ENCODE measurements at regions not wholly inside any gene's neighbourhood (a gene's known extent, or its start where the extent isn't known, plus 50 kb on each side); places are given as distances from the start of the nearest gene placed in this dataset.

DNA sequence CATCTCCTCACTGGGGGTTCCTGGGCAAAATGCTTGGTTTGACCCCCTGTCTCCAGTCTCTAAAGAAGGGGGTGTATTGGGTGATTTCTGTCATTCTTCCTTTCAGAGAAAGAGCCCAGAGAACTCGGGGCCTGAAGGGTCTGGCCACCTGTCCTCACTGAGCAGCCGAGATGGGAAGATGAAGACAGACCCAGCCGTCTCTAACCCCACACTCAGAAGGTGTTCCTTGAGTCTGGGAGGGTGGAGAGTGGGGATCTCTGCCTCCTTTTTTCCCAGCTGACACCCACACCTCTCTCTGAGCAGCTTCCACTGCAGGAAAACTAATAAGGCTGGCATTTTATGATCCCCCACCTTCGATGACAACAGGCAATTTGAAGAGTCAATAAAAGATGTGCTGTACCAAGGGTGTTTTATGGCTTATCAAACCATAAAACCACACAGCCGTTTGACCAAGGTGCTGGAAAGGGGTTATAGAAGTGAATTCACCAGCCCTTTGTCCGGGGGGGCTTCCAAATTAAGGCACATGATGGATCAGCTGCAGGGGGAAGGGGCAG, 213.8 kb downstream of the SMAD2 start:
- no peak overlapping the region for H2AFZ ChIP-seq (ENCODE audit: low read depth, low read length)

DNA sequence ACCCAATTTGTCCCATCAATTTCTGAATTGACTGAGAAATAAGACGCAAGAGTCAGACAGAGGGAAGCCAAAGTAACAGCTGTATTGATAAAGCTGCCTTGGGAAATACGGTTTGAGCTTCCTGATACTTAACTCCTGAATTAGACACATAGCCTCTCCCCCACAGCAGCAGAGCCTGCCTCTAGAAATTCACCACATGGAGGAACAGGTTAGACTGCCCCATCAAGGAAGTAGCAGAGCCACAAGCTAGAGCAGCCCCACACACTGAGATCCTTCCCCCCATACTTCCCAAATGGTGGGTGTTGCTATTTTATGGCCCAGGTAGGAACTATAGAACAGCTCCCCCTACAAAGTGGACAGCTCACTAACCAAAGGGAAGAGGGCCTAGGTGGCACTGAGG, 220.0 kb downstream of the SMAD2 start:
- peaks cover 8% of the 10 kb centered on the region for H3K27me3 ChIP-seq (ENCODE audit: insufficient read depth, low read length, poor library complexity)
- ATAC-seq (ENCODE audit: insufficient read depth, low read depth) (no peak), DNase-seq (no peak)
- no peak for TF ChIP-seq EZH2 (IDR thresholded peaks at IDR 0.05; ENCODE audit: borderline replicate concordance, low read depth, low read length, severe bottlenecking)
- TF ChIP-seq, protein P1, sequence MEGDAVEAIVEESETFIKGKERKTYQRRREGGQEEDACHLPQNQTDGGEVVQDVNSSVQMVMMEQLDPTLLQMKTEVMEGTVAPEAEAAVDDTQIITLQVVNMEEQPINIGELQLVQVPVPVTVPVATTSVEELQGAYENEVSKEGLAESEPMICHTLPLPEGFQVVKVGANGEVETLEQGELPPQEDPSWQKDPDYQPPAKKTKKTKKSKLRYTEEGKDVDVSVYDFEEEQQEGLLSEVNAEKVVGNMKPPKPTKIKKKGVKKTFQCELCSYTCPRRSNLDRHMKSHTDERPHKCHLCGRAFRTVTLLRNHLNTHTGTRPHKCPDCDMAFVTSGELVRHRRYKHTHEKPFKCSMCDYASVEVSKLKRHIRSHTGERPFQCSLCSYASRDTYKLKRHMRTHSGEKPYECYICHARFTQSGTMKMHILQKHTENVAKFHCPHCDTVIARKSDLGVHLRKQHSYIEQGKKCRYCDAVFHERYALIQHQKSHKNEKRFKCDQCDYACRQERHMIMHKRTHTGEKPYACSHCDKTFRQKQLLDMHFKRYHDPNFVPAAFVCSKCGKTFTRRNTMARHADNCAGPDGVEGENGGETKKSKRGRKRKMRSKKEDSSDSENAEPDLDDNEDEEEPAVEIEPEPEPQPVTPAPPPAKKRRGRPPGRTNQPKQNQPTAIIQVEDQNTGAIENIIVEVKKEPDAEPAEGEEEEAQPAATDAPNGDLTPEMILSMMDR (IDR thresholded peaks at IDR 0.05; ENCODE audit: borderline replicate concordance, extremely low read depth, low read length, poor library complexity, severe bottlenecking): no peak
- H3K4me1 ChIP-seq (ENCODE audit: insufficient read depth, low read length): no peaks in the 10 kb centered on the region
- no peak overlapping the region for H3K9ac ChIP-seq (ENCODE audit: low read depth, low read length)
- no peaks in the 10 kb centered on the region for H3K36me3 ChIP-seq (ENCODE audit: insufficient read depth, low read length)
- H3K27ac ChIP-seq (ENCODE audit: low read length): no peak overlapping the region
- no peaks in the 10 kb centered on the region for H4K20me1 ChIP-seq (ENCODE audit: insufficient read depth, low read length)
- no peaks in the 10 kb centered on the region for H3K79me2 ChIP-seq (ENCODE audit: insufficient read depth, low read length)
- H3K4me3 ChIP-seq (ENCODE audit: low read depth in 1 of 2, low read length in 2 of 2): no peak overlapping the region
- H2AFZ ChIP-seq (ENCODE audit: low read depth, low read length): no peak overlapping the region
- H3K9me3 ChIP-seq (ENCODE audit: insufficient read depth, low read length, severe bottlenecking): no peaks in the 10 kb centered on the region
- H3K4me2 ChIP-seq (ENCODE audit: insufficient read depth, low read length): no peak overlapping the region

More for the DNA sequence above, 213.8 kb downstream of the SMAD2 start:
- DNase-seq (no peak), ATAC-seq (ENCODE audit: insufficient read depth, low read depth) (no peak)
- TF ChIP-seq, protein P1 (IDR thresholded peaks at IDR 0.05; ENCODE audit: borderline replicate concordance, extremely low read depth, low read length, poor library complexity, severe bottlenecking): no peak
- TF ChIP-seq EZH2 (IDR thresholded peaks at IDR 0.05; ENCODE audit: borderline replicate concordance, low read depth, low read length, severe bottlenecking): no peak
- Histone ChIP-seq H3K4me3 (ENCODE audit: low read depth in 1 of 2, low read length in 2 of 2) (no peak overlapping the region), H3K9ac (ENCODE audit: low read depth, low read length) (no peak overlapping the region), H3K36me3 (ENCODE audit: insufficient read depth, low read length) (no peaks in the 10 kb centered on the region), H3K9me3 (ENCODE audit: insufficient read depth, low read length, severe bottlenecking) (no peaks in the 10 kb centered on the region), H3K4me2 (ENCODE audit: insufficient read depth, low read length) (no peak overlapping the region), H3K4me1 (ENCODE audit: insufficient read depth, low read length) (no peaks in the 10 kb centered on the region), H3K27me3 (ENCODE audit: insufficient read depth, low read length, poor library complexity) (peaks cover 7% of the 10 kb centered on the region), H3K79me2 (ENCODE audit: insufficient read depth, low read length) (no peaks in the 10 kb centered on the region), H3K27ac (ENCODE audit: low read length) (no peak overlapping the region), H4K20me1 (ENCODE audit: insufficient read depth, low read length) (no peaks in the 10 kb centered on the region)

DNA sequence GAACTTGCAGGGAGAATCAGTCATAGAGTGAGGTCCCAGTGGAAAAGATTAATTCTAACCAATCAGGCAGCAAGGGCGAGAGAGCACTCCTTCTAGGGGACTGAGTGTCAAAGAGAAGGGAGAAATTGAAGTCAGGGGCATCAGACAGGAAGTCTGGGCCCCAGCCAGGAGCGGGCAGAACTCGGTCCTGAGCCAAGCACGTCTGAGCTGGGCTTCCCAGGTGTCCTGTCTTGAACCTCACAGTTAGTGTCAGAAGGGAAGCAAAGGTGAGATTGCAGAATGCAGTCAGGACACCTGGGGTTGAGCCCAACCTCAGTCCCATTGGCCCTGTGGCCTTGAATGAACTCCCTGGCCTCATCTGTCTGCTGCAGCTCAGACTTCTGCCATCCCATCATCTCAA, 220.9 kb downstream of the SMAD2 start:
- Histone ChIP-seq H3K36me3 (ENCODE audit: insufficient read depth, low read length) (no peaks in the 10 kb centered on the region), H2AFZ (ENCODE audit: low read depth, low read length) (no peak overlapping the region), H4K20me1 (ENCODE audit: insufficient read depth, low read length) (no peaks in the 10 kb centered on the region), H3K9me3 (ENCODE audit: insufficient read depth, low read length, severe bottlenecking) (no peaks in the 10 kb centered on the region), H3K4me2 (ENCODE audit: insufficient read depth, low read length) (no peak overlapping the region), H3K9ac (ENCODE audit: low read depth, low read length) (no peak overlapping the region), H3K4me3 (ENCODE audit: low read depth in 1 of 2, low read length in 2 of 2) (no peak overlapping the region), H3K79me2 (ENCODE audit: insufficient read depth, low read length) (no peaks in the 10 kb centered on the region), H3K27ac (ENCODE audit: low read length) (no peak overlapping the region), H3K4me1 (ENCODE audit: insufficient read depth, low read length) (no peaks in the 10 kb centered on the region), H3K27me3 (ENCODE audit: insufficient read depth, low read length, poor library complexity) (peaks cover 9% of the 10 kb centered on the region)
- DNase-seq (no peak), ATAC-seq (ENCODE audit: insufficient read depth, low read depth) (no peak)
- TF ChIP-seq EZH2 (IDR thresholded peaks at IDR 0.05; ENCODE audit: borderline replicate concordance, low read depth, low read length, severe bottlenecking): no peak
- TF ChIP-seq, protein P1 (IDR thresholded peaks at IDR 0.05; ENCODE audit: borderline replicate concordance, extremely low read depth, low read length, poor library complexity, severe bottlenecking): no peak

DNA sequence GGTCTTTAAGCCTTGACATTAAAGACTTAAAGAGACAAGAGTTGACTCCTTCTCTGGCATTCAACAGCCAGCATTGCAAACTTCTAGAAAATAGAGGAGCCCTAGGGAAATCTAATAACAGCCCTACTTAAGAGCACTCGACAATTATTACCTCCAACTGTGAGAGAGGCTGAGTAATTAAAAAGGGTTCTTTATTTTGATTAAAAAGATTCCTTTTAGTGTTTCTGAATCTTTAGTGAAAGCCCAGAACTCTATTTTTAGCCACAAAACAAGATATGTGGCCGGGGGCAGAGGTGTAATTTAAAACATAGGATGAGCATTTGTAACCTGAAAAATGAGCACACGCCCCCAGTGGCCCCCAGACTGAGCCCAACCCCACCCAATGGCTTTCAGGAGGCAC, 222.3 kb downstream of the SMAD2 start:
- H3K4me2 ChIP-seq (ENCODE audit: insufficient read depth, low read length): no peak overlapping the region
- no peaks in the 10 kb centered on the region for H4K20me1 ChIP-seq (ENCODE audit: insufficient read depth, low read length)
- peaks cover 13% of the 10 kb centered on the region for H3K27me3 ChIP-seq (ENCODE audit: insufficient read depth, low read length, poor library complexity)
- no peak overlapping the region for H3K4me3 ChIP-seq (ENCODE audit: low read depth in 1 of 2, low read length in 2 of 2)
- no peak overlapping the region for H2AFZ ChIP-seq (ENCODE audit: low read depth, low read length)
- ATAC-seq (ENCODE audit: insufficient read depth, low read depth): no peak
- no peak overlapping the region for H3K9ac ChIP-seq (ENCODE audit: low read depth, low read length)
- H3K79me2 ChIP-seq (ENCODE audit: insufficient read depth, low read length): no peaks in the 10 kb centered on the region
- H3K27ac ChIP-seq (ENCODE audit: low read length): no peak overlapping the region
- no peaks in the 10 kb centered on the region for H3K36me3 ChIP-seq (ENCODE audit: insufficient read depth, low read length)
- TF ChIP-seq, protein P1 (IDR thresholded peaks at IDR 0.05; ENCODE audit: borderline replicate concordance, extremely low read depth, low read length, poor library complexity, severe bottlenecking): no peak
- no peak for TF ChIP-seq EZH2 (IDR thresholded peaks at IDR 0.05; ENCODE audit: borderline replicate concordance, low read depth, low read length, severe bottlenecking)
- H3K4me1 ChIP-seq (ENCODE audit: insufficient read depth, low read length): no peaks in the 10 kb centered on the region
- DNase-seq: no peak
- H3K9me3 ChIP-seq (ENCODE audit: insufficient read depth, low read length, severe bottlenecking): no peaks in the 10 kb centered on the region

Measured in DND-41 (cell line).